ENCODE measurements at regions not wholly inside any gene's neighbourhood (a gene's known extent, or its start where the extent isn't known, plus 50 kb on each side); places are given as distances from the start of the nearest gene placed in this dataset.

GRCh38 chr12:46664761-46665287 is 161.0 kb downstream of the SLC38A4 start:
- H3K4me1 ChIP-seq = peaks cover 53% of the 10 kb centered on the region
- ChIA-PET CTCF (interaction anchor here (1.0 to 1.3 kb wide), 3 partner anchors 9 to 233 kb away, joined by 3 to 4 read pairs (median 3); no protein-coding TSS in a partner anchor), POLR2A (no interaction called here)
- ATAC-seq = peak; percentile 85 to 89
- WGBS (ENCODE audit: missing lambda C conversion rate) = 4% methylated on average over 3 of the region's 3 CpGs
- H3K4me2 ChIP-seq = peak overlapping the region; percentile 68
- peak; percentile 66 to 76 for DNase-seq (ENCODE audit: low read depth in 1 of 2, low spot score in 1 of 2)
- no peak overlapping the region for H3K4me3 ChIP-seq
- H3K27ac ChIP-seq = peak overlapping the region; percentile 55 to 74
- TF ChIP-seq, protein P1, sequence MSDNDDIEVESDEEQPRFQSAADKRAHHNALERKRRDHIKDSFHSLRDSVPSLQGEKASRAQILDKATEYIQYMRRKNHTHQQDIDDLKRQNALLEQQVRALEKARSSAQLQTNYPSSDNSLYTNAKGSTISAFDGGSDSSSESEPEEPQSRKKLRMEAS (IDR thresholded peaks at IDR 0.05) = peak; percentile 78
- peak; percentile 53 to 56; a peak in 2 of 5 replicates for TF ChIP-seq JUN (IDR thresholded peaks at IDR 0.05)
- no peak for TF ChIP-seq HEYL (CRISPR knock-in tag; IDR thresholded peaks at IDR 0.05)
- TF ChIP-seq FOSL2 (IDR thresholded peaks at IDR 0.05) = peak; percentile 86
- TF ChIP-seq FOSL2 (CRISPR knock-in tag; IDR thresholded peaks at IDR 0.05) = peak; percentile 95
- peak; percentile 85 for TF ChIP-seq GATA3 (IDR thresholded peaks at IDR 0.05; ENCODE audit: borderline replicate concordance)
- TF ChIP-seq BCL3 (IDR thresholded peaks at IDR 0.05) = 0 out of 3 replicates have a peak, but pooled peaks have one; percentile 40
- TF ChIP-seq FOXS1 (CRISPR knock-in tag; IDR thresholded peaks at IDR 0.05) = peak; percentile 48; the same call in 1 of the 2 replicates
- TF ChIP-seq CEBPB (IDR thresholded peaks at IDR 0.05) = peak in 1 of 2 experiments; percentile 68; a peak in 3 of 4 replicates
- TF ChIP-seq CBX8 (IDR thresholded peaks at IDR 0.05) = no peak
- TF ChIP-seq, protein P2, sequence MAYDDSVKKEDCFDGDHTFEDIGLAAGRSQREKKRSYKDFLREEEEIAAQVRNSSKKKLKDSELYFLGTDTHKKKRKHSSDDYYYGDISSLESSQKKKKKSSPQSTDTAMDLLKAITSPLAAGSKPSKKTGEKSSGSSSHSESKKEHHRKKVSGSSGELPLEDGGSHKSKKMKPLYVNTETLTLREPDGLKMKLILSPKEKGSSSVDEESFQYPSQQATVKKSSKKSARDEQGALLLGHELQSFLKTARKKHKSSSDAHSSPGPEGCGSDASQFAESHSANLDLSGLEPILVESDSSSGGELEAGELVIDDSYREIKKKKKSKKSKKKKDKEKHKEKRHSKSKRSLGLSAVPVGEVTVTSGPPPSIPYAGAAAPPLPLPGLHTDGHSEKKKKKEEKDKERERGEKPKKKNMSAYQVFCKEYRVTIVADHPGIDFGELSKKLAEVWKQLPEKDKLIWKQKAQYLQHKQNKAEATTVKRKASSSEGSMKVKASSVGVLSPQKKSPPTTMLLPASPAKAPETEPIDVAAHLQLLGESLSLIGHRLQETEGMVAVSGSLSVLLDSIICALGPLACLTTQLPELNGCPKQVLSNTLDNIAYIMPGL (CRISPR knock-in tag; IDR thresholded peaks at IDR 0.05; ENCODE audit: borderline replicate concordance) = no peak
- TF ChIP-seq MAFK (IDR thresholded peaks at IDR 0.05; ENCODE audit: partially characterized antibody) = peak; percentile 76
- peak; percentile 21 to 61; a peak in 3 of 5 replicates for TF ChIP-seq EP300 (IDR thresholded peaks at IDR 0.05)
- no peak for TF ChIP-seq EHF (CRISPR knock-in tag; IDR thresholded peaks at IDR 0.05)
- no peak for TF ChIP-seq FOSB (CRISPR knock-in tag; IDR thresholded peaks at IDR 0.05)
- TF ChIP-seq RNF2 (IDR thresholded peaks at IDR 0.05; ENCODE audit: borderline replicate concordance, low read depth) = no peak
- TF ChIP-seq RAD21 (conservative IDR thresholded peaks at IDR 0.05 in 1 of 2, IDR thresholded peaks at IDR 0.05 in 1 of 2) = no peak; a peak in 1 of 5 replicates
- TF ChIP-seq JUNB (IDR thresholded peaks at IDR 0.05) = peak; percentile 89
- TF ChIP-seq HDAC2 (IDR thresholded peaks at IDR 0.05) = no peak
- TF ChIP-seq BHLHE40 (IDR thresholded peaks at IDR 0.05; ENCODE audit: low read depth, low read length) = peak; percentile 13; the same call in 1 of the 2 replicates
- no peak for TF ChIP-seq HOXB13 (CRISPR knock-in tag; IDR thresholded peaks at IDR 0.05; ENCODE audit: low read depth)
- TF ChIP-seq, protein P3, sequence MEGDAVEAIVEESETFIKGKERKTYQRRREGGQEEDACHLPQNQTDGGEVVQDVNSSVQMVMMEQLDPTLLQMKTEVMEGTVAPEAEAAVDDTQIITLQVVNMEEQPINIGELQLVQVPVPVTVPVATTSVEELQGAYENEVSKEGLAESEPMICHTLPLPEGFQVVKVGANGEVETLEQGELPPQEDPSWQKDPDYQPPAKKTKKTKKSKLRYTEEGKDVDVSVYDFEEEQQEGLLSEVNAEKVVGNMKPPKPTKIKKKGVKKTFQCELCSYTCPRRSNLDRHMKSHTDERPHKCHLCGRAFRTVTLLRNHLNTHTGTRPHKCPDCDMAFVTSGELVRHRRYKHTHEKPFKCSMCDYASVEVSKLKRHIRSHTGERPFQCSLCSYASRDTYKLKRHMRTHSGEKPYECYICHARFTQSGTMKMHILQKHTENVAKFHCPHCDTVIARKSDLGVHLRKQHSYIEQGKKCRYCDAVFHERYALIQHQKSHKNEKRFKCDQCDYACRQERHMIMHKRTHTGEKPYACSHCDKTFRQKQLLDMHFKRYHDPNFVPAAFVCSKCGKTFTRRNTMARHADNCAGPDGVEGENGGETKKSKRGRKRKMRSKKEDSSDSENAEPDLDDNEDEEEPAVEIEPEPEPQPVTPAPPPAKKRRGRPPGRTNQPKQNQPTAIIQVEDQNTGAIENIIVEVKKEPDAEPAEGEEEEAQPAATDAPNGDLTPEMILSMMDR (IDR thresholded peaks at IDR 0.05) = no peak
- no peaks in the 10 kb centered on the region for H3K9me3 ChIP-seq
- no peak for FAIRE-seq

- Histone ChIP-seq H3K4me1 (peaks cover 54% of the 10 kb centered on the region), H3K27ac (peak overlapping the region; percentile 55 to 82), H3K4me2 (peak overlapping the region; percentile 4; the same call in 2 of the 3 replicates), H3K9me3 (no peaks in the 10 kb centered on the region), H3K4me3 (no peak overlapping the region)
- ATAC-seq = no peak
- peak in 1 of 2 experiments; percentile 22 for DNase-seq (ENCODE audit: low read depth in 1 of 2, low spot score in 1 of 2)
- CTCF ChIA-PET = no interaction called here
- POLR2A ChIA-PET = no interaction called here
- FAIRE-seq = no peak
- TF ChIP-seq, protein P1 (IDR thresholded peaks at IDR 0.05) = no peak
- TF ChIP-seq RFX5 (IDR thresholded peaks at IDR 0.05) (no peak), CBX8 (IDR thresholded peaks at IDR 0.05) (no peak), KDM1A (IDR thresholded peaks at IDR 0.05; ENCODE audit: low read depth) (no peak), CBX2 (IDR thresholded peaks at IDR 0.05; ENCODE audit: borderline replicate concordance, low read depth) (no peak), GATA3 (IDR thresholded peaks at IDR 0.05; ENCODE audit: borderline replicate concordance) (no peak), EP300 (IDR thresholded peaks at IDR 0.05) (no peak), RARB (CRISPR knock-in tag; IDR thresholded peaks at IDR 0.05) (no peak), CHD2 (IDR thresholded peaks at IDR 0.05; ENCODE audit: low read length, partially characterized antibody) (no peak), POLR2AphosphoS2 (conservative IDR thresholded peaks at IDR 0.05; ENCODE audit: low read length) (no peak), MAZ (IDR thresholded peaks at IDR 0.05; ENCODE audit: borderline replicate concordance, low read depth, low read length) (no peak), MAFK (IDR thresholded peaks at IDR 0.05; ENCODE audit: partially characterized antibody) (no peak), E2F6 (IDR thresholded peaks at IDR 0.05; ENCODE audit: borderline replicate concordance, low read depth) (no peak), HOXB5 (CRISPR knock-in tag; IDR thresholded peaks at IDR 0.05) (no peak), PHF8 (IDR thresholded peaks at IDR 0.05; ENCODE audit: borderline replicate concordance, low read depth) (no peak), FOXS1 (CRISPR knock-in tag; IDR thresholded peaks at IDR 0.05) (no peak), JUNB (IDR thresholded peaks at IDR 0.05) (no peak), NFE2L2 (conservative IDR thresholded peaks at IDR 0.05; ENCODE audit: low read length) (no peak)
Observed at GRCh38 chr12:46663318-46663717, 162.5 kb downstream of the SLC38A4 start.

Measured in A549 (cell line).